ENCODE measurements at regions not wholly inside any gene's neighbourhood (a gene's known extent, or its start where the extent isn't known, plus 50 kb on each side); places are given as distances from the start of the nearest gene placed in this dataset.

DNA sequence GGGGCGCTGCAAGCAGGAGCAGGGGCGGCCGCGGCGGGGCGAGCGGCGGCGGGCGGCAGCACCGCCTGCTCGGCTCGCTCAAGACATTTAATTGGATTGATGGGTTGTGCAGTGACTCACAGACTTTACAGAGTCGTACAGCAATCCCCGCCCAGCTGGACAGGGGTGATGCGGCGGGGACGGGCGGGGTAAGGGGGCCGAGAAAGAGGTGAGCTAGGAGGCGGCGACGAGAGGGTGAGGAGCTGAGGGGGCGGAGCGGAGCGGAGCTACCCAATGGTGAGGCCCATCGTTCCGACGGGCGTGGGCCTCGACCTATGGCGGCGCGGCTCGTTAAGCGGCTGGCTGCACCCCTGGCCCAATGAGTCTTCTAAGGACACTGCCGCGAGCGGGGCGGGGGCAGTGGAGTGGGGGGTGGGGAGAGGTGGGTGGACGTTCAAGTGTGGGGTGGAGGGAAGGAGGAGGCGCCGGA lies 97.1 kb upstream of the SERTAD2 start:
- peak overlapping the region; percentile 57 to 99 (median 94) for H3K27ac Mint-ChIP-seq
- H3K36me3 Mint-ChIP-seq, result peaks cover 3% of the 10 kb centered on the region
- no peaks in the 10 kb centered on the region for H3K9me3 Mint-ChIP-seq
- no peaks in the 10 kb centered on the region for H3K27me3 Mint-ChIP-seq
- H3K4me1 Mint-ChIP-seq, result peaks cover 15 to 24% (median 20%) of the 10 kb centered on the region in 3 donors
- H3K4me3 Mint-ChIP-seq, result peak overlapping the region; percentile 79 to 99 (median 98)

GRCh38 chr2:64751286-64752260 lies 97.9 kb upstream of the SERTAD2 start:
- no peaks in the 10 kb centered on the region for H3K9me3 Mint-ChIP-seq
- H3K4me3 Mint-ChIP-seq, result peak overlapping the region; percentile 79 to 99 (median 98)
- H3K36me3 Mint-ChIP-seq, result peaks cover 3% of the 10 kb centered on the region
- no peaks in the 10 kb centered on the region for H3K27me3 Mint-ChIP-seq
- H3K4me1 Mint-ChIP-seq, result peaks cover 15 to 21% (median 19%) of the 10 kb centered on the region in 3 donors
- peak overlapping the region; percentile 57 to 99 (median 88) for H3K27ac Mint-ChIP-seq

DNA sequence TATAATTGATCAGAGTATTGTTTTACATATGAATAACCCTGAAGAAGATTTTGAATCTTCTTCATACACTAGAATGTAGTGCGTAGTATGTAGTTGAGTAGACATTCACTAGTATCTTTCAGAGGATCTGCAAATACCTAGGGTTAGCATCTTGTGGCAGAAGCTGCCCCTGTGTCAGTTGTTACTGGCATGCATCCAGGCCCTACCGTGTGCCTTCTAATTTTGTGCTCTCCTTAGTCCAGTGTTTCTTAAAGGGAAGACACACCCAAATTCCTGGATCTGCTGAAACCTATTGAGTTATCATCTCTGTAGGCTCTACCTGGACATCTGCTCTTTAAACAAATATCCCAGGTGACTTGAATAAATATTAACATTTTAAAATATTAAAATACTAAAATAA lies 99.7 kb upstream of the SERTAD2 start:
- Mint-ChIP-seq H3K27me3 (no peaks in the 10 kb centered on the region), H3K27ac (no peak overlapping the region), H3K9me3 (no peaks in the 10 kb centered on the region), H3K36me3 (peaks cover 3% of the 10 kb centered on the region), H3K4me1 (peaks cover 13 to 18% (median 15%) of the 10 kb centered on the region in 3 donors), H3K4me3 (peak overlapping the region in 2 of 4 donors; percentile 12 to 79)

DNA sequence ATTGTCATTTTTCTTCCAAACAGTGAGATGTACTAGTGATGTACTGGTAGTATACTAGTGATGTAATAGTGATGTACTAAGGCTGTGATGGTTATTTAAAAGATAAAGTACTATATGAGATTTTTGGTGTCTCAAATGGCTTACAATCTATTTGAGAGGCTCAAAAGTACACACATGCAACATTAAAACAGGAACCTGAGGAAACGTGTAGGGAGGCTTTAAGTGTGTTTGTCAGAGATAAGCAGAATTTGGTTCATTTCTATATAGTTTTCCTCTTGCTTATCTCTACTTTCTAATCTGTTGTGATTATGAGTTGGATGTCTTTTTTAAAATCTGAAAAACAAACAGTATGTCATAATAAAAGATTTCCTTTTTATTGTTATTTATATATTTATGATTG lies 100.9 kb upstream of the SERTAD2 start:
- Mint-ChIP-seq H3K4me3 (no peak overlapping the region), H3K27ac (no peak overlapping the region), H3K36me3 (peaks cover 2% of the 10 kb centered on the region), H3K9me3 (no peaks in the 10 kb centered on the region), H3K27me3 (no peaks in the 10 kb centered on the region), H3K4me1 (peaks cover 2 to 8% (median 4%) of the 10 kb centered on the region in 3 donors)

DNA sequence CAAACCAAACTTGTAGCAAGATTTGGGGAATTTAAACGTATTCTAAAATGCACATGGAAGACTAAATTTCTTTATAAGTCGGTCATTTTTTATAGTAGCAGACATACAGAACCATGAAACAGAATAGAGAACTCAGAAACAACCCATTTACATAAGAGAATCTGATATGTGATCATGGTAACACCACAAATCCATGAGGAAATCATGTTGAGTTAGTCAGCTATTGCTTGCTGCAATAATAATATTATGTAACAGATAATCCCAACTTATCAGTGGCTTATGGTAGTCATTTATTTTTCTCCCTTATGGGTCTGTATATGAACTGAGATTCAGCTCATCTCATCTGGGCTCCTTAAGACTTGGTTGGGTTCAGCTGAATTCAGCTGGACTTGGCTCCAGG lies 103.4 kb upstream of the SERTAD2 start:
- Mint-ChIP-seq H3K9me3 (no peaks in the 10 kb centered on the region), H3K4me3 (no peak overlapping the region), H3K27ac (no peak overlapping the region), H3K4me1 (peaks cover 0 to 1% (median 0%) of the 10 kb centered on the region in 3 donors), H3K27me3 (no peaks in the 10 kb centered on the region), H3K36me3 (peaks cover 2% of the 10 kb centered on the region)

- H3K36me3 Mint-ChIP-seq, result no peaks in the 10 kb centered on the region
- peaks cover 0 to 5% (median 2%) of the 10 kb centered on the region in 3 donors for H3K4me1 Mint-ChIP-seq
- no peaks in the 10 kb centered on the region for H3K9me3 Mint-ChIP-seq
- no peak overlapping the region for H3K4me3 Mint-ChIP-seq
- no peaks in the 10 kb centered on the region for H3K27me3 Mint-ChIP-seq
- no peak overlapping the region for H3K27ac Mint-ChIP-seq
Observed at GRCh38 chr2:64760128-64760527, 106.4 kb upstream of the SERTAD2 start.

DNA sequence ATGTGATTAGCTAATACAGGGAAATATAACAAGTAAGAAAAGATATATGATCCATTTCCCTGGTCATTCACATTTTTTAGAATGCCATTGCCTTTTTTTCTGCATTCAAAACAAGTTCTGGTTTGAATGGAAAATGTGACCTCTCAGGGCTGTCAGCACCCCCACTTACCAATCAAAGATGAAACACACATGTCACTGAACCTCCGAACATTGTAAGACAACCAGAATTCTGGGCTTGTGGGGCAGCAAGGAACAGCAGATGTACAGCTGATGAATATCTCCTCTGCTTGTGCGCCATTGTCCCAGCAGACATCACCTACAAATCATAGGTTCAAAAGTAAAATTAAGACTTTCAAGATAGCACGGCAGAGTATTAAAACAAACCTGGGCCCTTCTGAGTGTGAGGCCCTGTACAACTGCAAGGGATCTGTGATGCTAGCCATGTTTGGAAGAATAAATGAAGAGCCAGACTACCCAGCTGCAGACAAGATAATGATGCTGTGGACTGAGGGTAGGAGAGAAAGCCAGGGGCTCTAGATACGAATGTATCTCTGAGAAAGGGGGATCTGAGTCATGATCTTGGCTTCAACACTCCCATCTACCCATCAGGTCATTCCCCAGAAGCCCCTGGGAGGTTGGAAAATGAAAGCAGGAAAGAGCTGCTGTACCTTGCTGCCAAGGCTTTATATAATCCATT lies 108.7 kb upstream of the SERTAD2 start:
- no peaks in the 10 kb centered on the region for H3K27me3 Mint-ChIP-seq
- no peaks in the 10 kb centered on the region for H3K36me3 Mint-ChIP-seq
- H3K4me3 Mint-ChIP-seq, result no peak overlapping the region
- peaks cover 7 to 11% (median 8%) of the 10 kb centered on the region in 3 donors for H3K4me1 Mint-ChIP-seq
- H3K27ac Mint-ChIP-seq, result no peak overlapping the region
- H3K9me3 Mint-ChIP-seq, result no peaks in the 10 kb centered on the region

DNA sequence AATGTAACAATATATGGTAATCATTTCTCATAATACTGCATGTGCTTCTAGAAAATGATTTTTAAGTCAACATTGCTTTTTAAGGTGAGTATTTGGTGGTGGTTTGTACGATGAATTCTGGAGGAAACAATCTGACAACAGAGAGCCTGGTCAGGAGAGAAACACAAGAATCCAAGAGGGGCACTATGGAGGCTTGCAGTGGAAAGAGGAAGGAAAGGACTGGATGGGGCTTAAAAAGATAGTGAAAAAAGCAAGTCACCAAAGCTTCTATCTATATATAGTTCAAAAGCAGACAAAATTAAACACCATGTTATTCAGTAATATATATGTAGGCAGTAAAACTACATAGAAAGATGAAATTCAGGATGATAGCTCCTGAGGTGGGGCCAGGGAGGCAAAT lies 109.4 kb upstream of the SERTAD2 start:
- peak overlapping the region in 2 of 4 donors; percentile 3 to 42 for H3K4me3 Mint-ChIP-seq
- H3K36me3 Mint-ChIP-seq, result no peaks in the 10 kb centered on the region
- no peak overlapping the region for H3K27ac Mint-ChIP-seq
- peaks cover 8 to 14% (median 9%) of the 10 kb centered on the region in 3 donors for H3K4me1 Mint-ChIP-seq
- no peaks in the 10 kb centered on the region for H3K9me3 Mint-ChIP-seq
- no peaks in the 10 kb centered on the region for H3K27me3 Mint-ChIP-seq

DNA sequence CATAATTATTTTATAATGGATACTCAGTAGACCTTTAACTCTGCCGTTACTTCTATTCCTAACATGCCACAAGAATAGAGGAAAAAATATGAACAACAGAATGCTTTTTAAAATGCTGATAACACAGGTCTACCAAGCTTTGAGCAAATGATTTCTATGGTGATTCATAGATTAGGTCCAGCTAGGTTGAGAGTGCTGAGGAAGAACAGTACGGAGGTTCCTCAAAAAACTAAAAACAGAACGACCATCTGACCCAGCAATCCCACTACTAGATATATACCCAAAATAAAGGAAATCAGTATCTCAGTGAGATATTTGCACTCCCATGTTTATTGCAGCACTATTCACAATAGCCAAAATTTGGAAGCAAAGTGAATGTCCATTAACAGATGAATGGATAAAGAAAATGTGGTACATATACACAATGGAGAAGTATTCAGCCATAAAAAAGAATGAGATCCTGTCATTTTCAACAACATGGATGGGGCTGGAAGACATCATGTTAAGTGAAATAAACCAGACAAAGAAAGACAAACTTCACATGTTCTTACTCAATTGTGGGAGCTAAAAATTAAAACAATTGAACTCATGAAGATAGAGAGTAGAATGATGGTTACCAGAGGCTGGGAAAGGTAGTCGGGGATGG lies 111.6 kb upstream of the SERTAD2 start:
- Mint-ChIP-seq H3K27me3 (no peaks in the 10 kb centered on the region), H3K36me3 (no peaks in the 10 kb centered on the region), H3K9me3 (no peaks in the 10 kb centered on the region), H3K4me1 (peaks cover 15 to 21% (median 17%) of the 10 kb centered on the region in 3 donors), H3K4me3 (peak overlapping the region in 1 of 4 donors; percentile 18), H3K27ac (peak overlapping the region in 2 of 3 donors; percentile 30 to 89)

DNA sequence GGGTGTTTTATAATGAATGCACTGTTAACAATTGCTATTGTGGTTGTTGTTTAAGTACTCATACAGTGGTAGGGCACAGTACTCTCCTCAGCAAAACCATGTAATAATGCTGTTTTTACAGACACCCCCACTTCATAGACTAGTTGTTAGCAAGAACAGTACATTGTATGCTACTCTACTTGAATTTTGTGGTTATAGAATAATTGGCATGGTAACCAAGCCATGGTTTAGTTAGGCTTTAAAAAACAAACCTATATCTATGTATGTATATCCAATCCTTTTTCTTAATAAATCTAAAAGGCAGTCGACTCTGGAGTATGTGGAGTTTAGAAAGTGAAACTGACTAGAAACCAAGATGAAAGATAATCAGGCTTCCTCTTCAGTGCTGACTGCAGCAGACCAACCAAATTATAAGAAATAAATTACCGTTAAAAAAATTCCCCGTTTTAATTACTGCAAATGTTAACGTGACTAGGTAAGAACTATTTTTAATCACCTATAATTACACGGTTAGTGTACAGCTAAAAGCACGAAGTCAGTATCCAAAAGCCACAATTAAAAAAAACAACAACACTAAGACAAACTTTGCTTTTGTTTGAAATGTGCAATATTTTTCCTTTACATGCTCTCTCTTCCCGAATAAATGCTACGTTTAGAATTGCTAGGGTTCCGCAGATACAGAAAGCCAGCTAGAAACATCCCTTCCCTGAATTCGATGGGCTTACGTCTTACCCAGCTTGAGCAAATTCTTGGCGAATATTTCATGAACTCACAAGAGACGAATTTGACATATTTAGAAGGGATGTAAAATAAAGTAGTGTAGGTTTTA lies 113.3 kb upstream of the SERTAD2 start:
- Mint-ChIP-seq H3K27me3 (no peaks in the 10 kb centered on the region), H3K36me3 (no peaks in the 10 kb centered on the region), H3K4me1 (peaks cover 15 to 21% (median 17%) of the 10 kb centered on the region in 3 donors), H3K9me3 (no peaks in the 10 kb centered on the region), H3K4me3 (peak overlapping the region; percentile 77 to 95 (median 91)), H3K27ac (peak overlapping the region; percentile 54 to 95 (median 94))

DNA sequence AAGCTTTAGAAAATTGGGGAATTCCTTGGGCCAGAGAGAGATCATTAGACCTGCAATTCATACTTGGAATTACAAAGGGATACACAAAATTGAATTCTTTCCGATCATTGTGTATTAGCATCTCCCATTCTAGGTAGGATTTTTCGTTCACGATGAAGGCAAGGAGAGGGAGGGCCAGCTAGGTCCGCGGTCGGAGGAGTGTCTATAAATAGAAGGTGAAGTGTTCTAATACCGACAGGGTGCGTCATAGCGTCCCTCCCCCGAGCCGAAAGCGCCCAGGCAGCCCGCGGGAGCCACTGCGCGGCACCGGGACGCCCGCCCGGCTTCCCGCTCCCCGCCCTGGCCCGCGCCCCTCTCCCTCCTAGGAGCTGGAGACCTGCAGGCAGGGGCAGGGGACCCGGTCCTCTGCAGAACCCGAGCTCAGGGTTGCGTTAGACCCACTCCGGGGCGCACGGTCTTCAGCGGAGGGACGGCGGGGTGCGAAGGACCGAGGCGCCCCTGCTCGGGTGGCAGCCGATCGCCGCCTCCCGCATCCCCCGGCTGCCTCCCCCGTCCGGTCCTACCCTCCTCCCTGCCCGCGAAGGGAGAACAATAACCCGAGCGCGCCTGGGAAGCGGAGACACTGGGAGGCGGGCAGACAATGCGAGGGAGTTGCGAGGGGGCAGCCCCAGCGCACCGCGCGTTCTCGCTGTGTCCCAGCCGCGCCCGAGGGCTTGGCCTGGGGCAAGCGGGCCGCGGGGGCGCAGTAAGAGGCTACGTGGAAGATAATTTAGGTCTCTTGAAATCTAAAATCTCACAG lies 114.2 kb upstream of the SERTAD2 start:
- H3K36me3 Mint-ChIP-seq, result no peaks in the 10 kb centered on the region
- H3K4me3 Mint-ChIP-seq, result peak overlapping the region; percentile 77 to 95 (median 92)
- peaks cover 15 to 20% (median 15%) of the 10 kb centered on the region in 3 donors for H3K4me1 Mint-ChIP-seq
- H3K27me3 Mint-ChIP-seq, result no peaks in the 10 kb centered on the region
- no peaks in the 10 kb centered on the region for H3K9me3 Mint-ChIP-seq
- H3K27ac Mint-ChIP-seq, result peak overlapping the region; percentile 54 to 95 (median 94)

DNA sequence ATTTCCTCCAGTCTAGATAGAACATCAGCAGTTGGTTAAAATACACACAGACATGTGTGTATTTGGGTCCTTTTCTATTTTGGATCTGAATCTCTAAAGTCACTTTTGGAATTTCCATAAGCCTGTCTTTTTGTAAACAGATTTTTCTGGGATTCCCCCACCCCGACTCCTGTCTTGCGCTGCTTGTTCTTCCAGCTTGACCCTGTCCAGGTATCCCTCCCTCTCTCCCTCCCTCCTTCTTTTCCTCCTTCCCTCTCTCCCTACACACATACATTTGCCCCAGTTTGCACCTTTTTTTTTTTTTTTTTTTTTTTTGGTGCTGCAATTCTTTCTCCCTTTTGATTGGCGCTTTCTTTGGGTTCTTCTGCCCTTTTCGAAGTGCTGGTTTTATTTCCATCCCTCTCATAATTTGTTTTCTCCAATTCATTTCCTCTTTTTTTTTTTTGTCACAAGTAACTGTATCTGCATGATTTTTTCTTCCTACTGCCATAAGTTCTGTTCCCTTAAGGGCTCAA lies 114.8 kb upstream of the SERTAD2 start:
- Mint-ChIP-seq H3K9me3 (no peaks in the 10 kb centered on the region), H3K4me1 (peaks cover 15 to 16% (median 15%) of the 10 kb centered on the region in 3 donors), H3K36me3 (no peaks in the 10 kb centered on the region), H3K27ac (peak overlapping the region; percentile 47 to 78 (median 47)), H3K27me3 (no peaks in the 10 kb centered on the region), H3K4me3 (peak overlapping the region; percentile 74 to 95 (median 92))

DNA sequence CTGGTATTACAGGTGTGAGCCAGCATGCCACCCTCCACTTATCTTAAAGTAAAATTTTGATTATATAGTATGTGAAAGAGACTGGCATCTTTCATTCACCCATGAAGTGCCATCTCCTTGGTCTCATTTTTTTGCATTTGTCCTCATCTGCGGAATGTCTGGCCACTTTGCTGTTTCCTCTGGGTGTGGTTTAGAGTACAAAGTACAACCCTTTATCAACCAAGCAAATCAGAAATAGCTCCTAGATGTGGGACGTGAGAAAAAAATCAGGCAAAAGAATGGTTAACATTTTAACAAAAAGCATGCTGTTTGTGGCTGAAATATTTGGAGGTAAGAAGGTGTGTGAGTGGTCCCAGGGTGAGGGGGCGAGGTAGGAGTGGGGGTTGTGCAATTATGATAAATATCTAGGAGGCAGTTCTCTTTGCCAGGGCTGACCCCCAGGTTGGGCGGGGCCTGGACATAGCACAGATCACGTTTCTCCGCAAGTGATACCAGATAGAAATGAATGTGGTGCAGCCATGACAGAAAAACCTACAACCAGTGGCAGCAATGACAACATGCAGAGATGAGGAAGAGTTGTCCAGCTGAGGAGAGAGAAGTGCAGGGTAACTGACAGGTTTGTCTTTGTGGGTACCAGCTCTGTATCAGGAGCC lies 115.8 kb upstream of the SERTAD2 start:
- no peaks in the 10 kb centered on the region for H3K36me3 Mint-ChIP-seq
- H3K27ac Mint-ChIP-seq, result peak overlapping the region in 1 of 3 donors; percentile 51
- peak overlapping the region in 2 of 4 donors; percentile 29 to 74 for H3K4me3 Mint-ChIP-seq
- H3K4me1 Mint-ChIP-seq, result peaks cover 15 to 16% (median 15%) of the 10 kb centered on the region in 3 donors
- no peaks in the 10 kb centered on the region for H3K9me3 Mint-ChIP-seq
- no peaks in the 10 kb centered on the region for H3K27me3 Mint-ChIP-seq
